Osteocyte (in vitro differentiated cells): ENCODE measurements at regions not wholly inside any gene's neighbourhood (a gene's known extent, or its start where the extent isn't known, plus 50 kb on each side); places are given as distances from the start of the nearest gene placed in this dataset.

Source experiments
- DNase-seq: peaks from one replicate; pipeline ENCODE4 v3.0.0; 2021; ENCODE audit warnings: mixed read lengths; ENCODE audit not compliant: unreplicated experiment; ENCODE audit errors: extremely low spot score
- H3K27ac Mint-ChIP-seq: one replicate; pipeline ENCODE4 v1.8.0; 2021; ENCODE audit warnings: mild to moderate bottlenecking, mixed read lengths; ENCODE audit not compliant: unreplicated experiment
- H3K27me3 Mint-ChIP-seq: one replicate; pipeline ENCODE4 v1.8.0; 2021; ENCODE audit warnings: mixed read lengths; ENCODE audit not compliant: unreplicated experiment
- H3K36me3 Mint-ChIP-seq: one replicate; pipeline ENCODE4 v1.8.0; 2021; ENCODE audit warnings: mixed read lengths; ENCODE audit not compliant: unreplicated experiment
- H3K4me1 Mint-ChIP-seq: one replicate; pipeline ENCODE4 v1.8.0; 2021; ENCODE audit warnings: mixed read lengths; ENCODE audit not compliant: unreplicated experiment
- H3K4me3 Mint-ChIP-seq: one replicate; pipeline ENCODE4 v1.8.0; 2021; ENCODE audit warnings: mild to moderate bottlenecking, moderate library complexity, mixed read lengths; ENCODE audit not compliant: unreplicated experiment
- H3K9me3 Mint-ChIP-seq: one replicate; pipeline ENCODE4 v1.8.0; 2021; ENCODE audit warnings: mixed read lengths; ENCODE audit not compliant: unreplicated experiment
- CTCF ChIP-seq: fragments of 200-600 bp; sonication (generic); IDR thresholded peaks from 2 replicates; pipeline ENCODE4 v1.5.0; 2021; ENCODE audit warnings: antibody characterized with exemption, mild to moderate bottlenecking, moderate library complexity

- peak overlapping the region; percentile 54 for H3K27ac Mint-ChIP-seq
- H3K36me3 Mint-ChIP-seq = peaks cover 23% of the 10 kb centered on the region
Observed at GRCh38 chr12:124383028-124383427, 88.1 kb downstream of the RFLNA start.

DNA sequence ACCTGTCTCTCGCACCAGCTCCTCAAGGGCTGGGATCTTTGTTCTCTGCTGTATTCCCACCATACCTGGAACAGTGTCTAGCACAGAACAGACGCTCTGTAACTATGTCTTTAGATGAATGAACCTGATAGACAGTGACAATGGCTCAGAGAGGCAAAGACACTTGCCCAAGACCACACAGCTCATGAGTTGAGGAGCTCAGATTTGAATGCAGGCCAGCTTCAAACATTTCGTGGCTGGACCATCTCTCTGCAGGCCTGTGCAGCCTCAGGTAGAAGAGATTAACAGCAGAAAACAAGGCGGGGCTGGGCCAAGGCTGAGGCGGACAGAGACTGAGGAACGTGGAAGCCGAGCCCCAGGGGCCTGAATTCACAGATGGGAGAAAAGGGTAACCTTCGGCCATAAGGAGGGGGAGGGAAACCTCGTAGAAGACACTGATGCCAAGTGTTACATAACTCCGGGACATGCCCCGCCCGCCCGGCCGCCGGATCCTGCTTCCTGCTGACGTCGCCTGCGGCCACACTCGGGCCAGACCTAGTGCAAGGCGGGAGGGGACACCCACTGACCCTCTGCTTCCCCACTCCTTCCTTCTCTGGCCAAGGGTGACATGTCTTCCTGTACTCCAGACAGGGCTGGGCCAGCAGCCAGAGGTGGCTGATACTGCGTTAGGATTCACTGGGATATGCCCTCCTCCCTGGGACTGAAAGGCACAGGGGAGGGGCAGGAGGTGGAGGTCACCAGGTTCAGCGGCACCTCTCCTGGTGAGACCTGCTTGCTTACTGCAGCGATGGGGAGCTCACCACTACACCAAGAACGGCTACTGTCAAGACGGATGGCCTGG lies 86.8 kb downstream of the RFLNA start:
- Mint-ChIP-seq H3K27ac (peak overlapping the region; percentile 90), H3K4me1 (peaks cover 68% of the 10 kb centered on the region), H3K27me3 (no peaks in the 10 kb centered on the region), H3K4me3 (peak overlapping the region; percentile 45), H3K9me3 (no peaks in the 10 kb centered on the region), H3K36me3 (peaks cover 31% of the 10 kb centered on the region)
- TF ChIP-seq CTCF = no peak
- no peak for DNase-seq

More at GRCh38 chr12:124383028-124383427, 88.1 kb downstream of the RFLNA start:
- Mint-ChIP-seq H3K4me3 (no peak overlapping the region), H3K9me3 (no peaks in the 10 kb centered on the region), H3K4me1 (peaks cover 71% of the 10 kb centered on the region), H3K27me3 (no peaks in the 10 kb centered on the region)
- DNase-seq = no peak
- TF ChIP-seq CTCF = no peak

DNA sequence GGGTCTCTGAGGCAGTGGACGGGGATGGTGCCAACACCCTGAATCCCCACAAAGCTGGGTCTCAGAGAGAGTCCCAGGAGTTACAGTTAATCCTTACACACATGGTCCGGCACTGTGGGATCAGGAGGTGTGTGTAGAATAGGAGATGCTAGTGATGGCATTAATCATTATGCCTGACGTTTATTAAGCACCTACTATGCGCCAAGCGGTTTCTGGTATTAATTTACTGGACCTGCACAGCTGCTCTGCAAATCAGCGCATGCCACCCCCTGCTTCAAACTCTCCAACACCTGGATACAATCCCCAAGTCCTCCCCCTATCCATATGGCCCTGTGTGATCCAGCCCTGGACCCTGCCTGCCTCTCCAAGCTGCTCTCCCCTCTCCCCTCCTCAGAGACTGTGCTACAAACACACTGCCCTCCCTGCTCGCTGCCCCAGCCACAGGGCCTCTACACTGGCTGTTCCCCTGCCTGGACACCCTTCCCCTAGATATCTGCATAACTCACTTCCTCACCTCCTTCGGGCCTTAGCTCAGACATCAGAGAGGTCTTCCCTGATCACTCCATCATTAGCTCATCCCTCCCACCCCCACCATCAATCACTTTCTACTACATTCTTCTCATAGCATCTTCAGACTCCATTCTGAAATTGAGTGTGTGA lies 86.0 kb downstream of the RFLNA start:
- TF ChIP-seq CTCF = no peak
- H3K27ac Mint-ChIP-seq = peak overlapping the region; percentile 90
- H3K4me1 Mint-ChIP-seq = peaks cover 62% of the 10 kb centered on the region
- DNase-seq = no peak
- no peaks in the 10 kb centered on the region for H3K27me3 Mint-ChIP-seq
- H3K4me3 Mint-ChIP-seq = peak overlapping the region; percentile 45
- no peaks in the 10 kb centered on the region for H3K9me3 Mint-ChIP-seq
- peaks cover 37% of the 10 kb centered on the region for H3K36me3 Mint-ChIP-seq

DNA sequence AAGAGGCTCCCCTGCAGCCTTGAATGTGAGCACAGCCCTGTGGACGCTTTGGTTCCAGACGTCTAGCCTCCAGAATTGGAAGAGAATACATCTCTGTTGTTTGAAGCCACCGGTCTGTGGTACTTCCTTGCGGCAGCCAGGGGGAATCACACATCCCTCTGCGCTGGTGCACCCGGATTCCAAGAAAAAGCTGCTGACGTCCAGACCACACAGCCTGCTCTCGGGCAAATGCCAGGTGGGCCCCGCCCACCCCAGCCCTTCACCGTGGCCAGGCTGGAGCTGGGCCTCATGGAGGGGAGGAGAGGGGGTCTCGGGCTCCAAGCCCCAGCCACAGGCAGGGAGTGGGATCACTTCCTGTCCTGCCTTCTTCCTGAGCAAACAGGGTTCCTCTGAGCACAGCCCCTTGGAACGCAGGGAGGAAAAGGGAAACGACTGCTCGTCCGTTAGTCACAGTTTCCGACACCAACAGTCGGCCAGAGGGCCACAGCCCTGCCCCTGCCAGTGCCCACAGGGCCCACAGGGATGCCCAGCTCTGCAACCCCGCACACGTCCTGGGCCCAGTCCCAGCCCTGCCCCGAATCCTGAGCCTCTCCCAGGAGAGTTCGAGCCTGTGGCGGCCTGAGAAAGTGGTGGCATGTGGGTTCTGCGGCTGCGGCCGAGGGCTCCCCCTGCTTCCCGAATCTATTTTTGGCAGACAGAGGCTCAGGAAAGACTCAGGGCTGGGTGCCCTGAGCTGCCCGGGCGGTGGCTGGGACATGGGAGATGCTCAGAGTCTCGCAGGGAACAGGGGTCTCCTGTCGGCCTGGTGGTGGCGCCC lies 85.3 kb downstream of the RFLNA start:
- no peaks in the 10 kb centered on the region for H3K27me3 Mint-ChIP-seq
- peaks cover 55% of the 10 kb centered on the region for H3K4me1 Mint-ChIP-seq
- H3K36me3 Mint-ChIP-seq = peaks cover 40% of the 10 kb centered on the region
- TF ChIP-seq CTCF = peak; percentile 70
- DNase-seq = peak; percentile 89
- H3K4me3 Mint-ChIP-seq = no peak overlapping the region
- peak overlapping the region; percentile 90 for H3K27ac Mint-ChIP-seq
- no peaks in the 10 kb centered on the region for H3K9me3 Mint-ChIP-seq
